ENCODE measurements at regions not wholly inside any gene's neighbourhood (a gene's known extent, or its start where the extent isn't known, plus 50 kb on each side); places are given as distances from the start of the nearest gene placed in this dataset.
"Not testable (repeated sequence)": the region's sequence is repeated elsewhere in the genome, so short reads cannot be mapped to it uniquely, and the experiment has no call there.

DNA sequence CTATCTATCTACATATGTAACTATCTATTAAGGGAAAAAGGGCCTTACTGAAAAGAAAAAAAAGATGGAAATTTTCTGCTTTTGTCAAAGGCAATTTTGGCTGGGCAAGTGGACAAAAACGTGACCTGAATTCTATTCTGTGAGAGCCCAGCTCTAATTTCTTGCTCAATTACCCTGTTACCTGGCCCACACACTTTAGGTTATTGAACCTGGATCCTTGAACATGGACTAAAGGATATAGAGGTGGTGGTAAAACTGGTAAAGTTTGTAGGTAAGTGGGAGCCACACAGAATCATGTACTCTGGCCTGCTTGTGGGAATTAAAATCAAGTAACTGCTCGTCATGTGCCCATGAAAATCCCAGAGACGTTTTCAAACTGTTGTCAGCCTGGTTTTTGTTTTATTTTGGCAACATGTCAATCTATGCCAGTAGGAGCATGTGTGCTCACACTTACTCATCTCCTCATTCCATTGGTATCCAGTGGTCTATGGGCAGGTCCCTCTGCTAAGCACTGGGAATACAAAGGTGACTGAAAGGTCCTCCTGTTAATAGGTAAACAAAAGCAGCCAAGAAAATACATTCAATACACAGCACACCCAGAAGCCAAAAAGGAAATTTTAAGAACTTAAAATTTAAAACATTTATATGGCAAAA is 113.7 kb upstream of the WARS2 start (continued):
- TF ChIP-seq, protein P1, sequence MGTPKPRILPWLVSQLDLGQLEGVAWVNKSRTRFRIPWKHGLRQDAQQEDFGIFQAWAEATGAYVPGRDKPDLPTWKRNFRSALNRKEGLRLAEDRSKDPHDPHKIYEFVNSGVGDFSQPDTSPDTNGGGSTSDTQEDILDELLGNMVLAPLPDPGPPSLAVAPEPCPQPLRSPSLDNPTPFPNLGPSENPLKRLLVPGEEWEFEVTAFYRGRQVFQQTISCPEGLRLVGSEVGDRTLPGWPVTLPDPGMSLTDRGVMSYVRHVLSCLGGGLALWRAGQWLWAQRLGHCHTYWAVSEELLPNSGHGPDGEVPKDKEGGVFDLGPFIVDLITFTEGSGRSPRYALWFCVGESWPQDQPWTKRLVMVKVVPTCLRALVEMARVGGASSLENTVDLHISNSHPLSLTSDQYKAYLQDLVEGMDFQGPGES (IDR thresholded peaks at IDR 0.05; ENCODE audit: low read depth, low read length), result no peak
- TF ChIP-seq SMC3 (IDR thresholded peaks at IDR 0.05; ENCODE audit: low read depth, low read length), result no peak

DNA sequence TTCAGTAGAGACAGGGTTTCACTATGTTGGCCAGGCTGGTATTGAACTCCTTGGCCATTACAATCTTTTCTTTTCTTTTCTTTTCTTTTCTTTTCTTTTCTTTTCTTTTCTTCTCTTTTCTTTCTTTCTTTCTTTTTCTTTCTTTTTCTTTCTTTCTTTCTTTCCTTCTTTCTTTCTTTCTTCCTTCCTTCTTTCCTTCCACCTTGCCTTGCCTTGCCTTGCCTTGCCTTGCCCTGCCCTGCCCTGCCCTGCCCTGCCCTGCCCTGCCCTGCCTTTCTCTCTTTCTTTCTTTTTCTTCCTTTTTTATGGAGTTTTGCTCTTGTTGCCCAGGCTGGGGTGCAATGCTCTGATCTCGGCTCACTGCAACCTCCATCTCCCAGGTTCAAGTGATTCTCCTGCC is 112.5 kb upstream of the HAO2 start:
- H2AFZ ChIP-seq (ENCODE audit: low read depth); H3K9ac ChIP-seq; H4K20me1 ChIP-seq (ENCODE audit: insufficient read depth); H3K36me3 ChIP-seq (replicated peaks in 1 of 2; ENCODE audit: control insufficient read depth in 1 of 2, insufficient read depth in 2 of 2, low read length in 1 of 2); H3K27ac ChIP-seq (ENCODE audit: low read depth in 2 of 2, low read length in 1 of 2); H3K9me2 ChIP-seq; DNase-seq; CTCF ChIA-PET; H3K4me2 ChIP-seq; H3K4me3 ChIP-seq (ENCODE audit: low read depth in 2 of 2, low read length in 1 of 2); POLR2A ChIA-PET; H3F3A ChIP-seq (replicated peaks; ENCODE audit: insufficient read depth); H3K79me2 ChIP-seq (ENCODE audit: insufficient read depth); H3K27me3 ChIP-seq (ENCODE audit: insufficient read depth); H3K4me1 ChIP-seq (ENCODE audit: control insufficient read depth in 1 of 2, insufficient read depth in 2 of 2, low read depth in 1 of 2, low read length in 1 of 2); H3K9me3 ChIP-seq: not testable (repeated sequence)
- 60% methylated on average over 1 of the region's 1 CpG for WGBS (ENCODE audit: low lambda C conversion rate)

DNA sequence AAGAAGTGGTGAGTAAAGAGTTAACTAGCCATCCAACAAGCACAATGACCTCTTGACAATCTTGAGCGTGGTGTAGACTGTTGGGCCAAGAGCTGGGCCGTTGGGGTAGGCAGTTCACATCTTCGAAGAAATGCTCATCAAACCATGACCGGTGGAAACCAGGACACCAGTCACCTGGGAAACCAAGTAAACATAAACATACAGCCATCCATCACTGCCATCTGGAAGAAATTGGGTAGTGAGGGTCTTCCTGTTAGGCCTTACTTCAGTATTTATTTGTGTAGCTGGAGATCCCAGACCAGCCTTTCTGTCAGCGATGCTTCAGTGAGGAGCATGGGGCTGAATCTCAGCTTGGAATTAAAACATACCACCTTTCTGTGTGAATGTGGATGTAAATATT is 108.1 kb upstream of the HAO2 start:
- Histone ChIP-seq H3K27ac (ENCODE audit: low read depth in 2 of 2, low read length in 1 of 2) (no peak overlapping the region), H2AFZ (ENCODE audit: low read depth) (no peak overlapping the region), H3K9me2 (no peaks in the 10 kb centered on the region), H3K4me1 (ENCODE audit: control insufficient read depth in 1 of 2, insufficient read depth in 2 of 2, low read depth in 1 of 2, low read length in 1 of 2) (no peaks in the 10 kb centered on the region), H3K27me3 (ENCODE audit: insufficient read depth) (no peaks in the 10 kb centered on the region; the same call in none of the 2 replicates), H3K9ac (no peak overlapping the region), H3K9me3 (no peaks in the 10 kb centered on the region), H4K20me1 (ENCODE audit: insufficient read depth) (no peaks in the 10 kb centered on the region), H3K36me3 (replicated peaks in 1 of 2; ENCODE audit: control insufficient read depth in 1 of 2, insufficient read depth in 2 of 2, low read length in 1 of 2) (no peaks in the 10 kb centered on the region), H3K79me2 (ENCODE audit: insufficient read depth) (no peaks in the 10 kb centered on the region), H3K4me2 (no peak overlapping the region), H3F3A (replicated peaks; ENCODE audit: insufficient read depth) (no peaks in the 10 kb centered on the region), H3K4me3 (ENCODE audit: low read depth in 2 of 2, low read length in 1 of 2) (no peak overlapping the region)
- DNase-seq, result no peak
- TF ChIP-seq FOXJ3 (CRISPR knock-in tag; IDR thresholded peaks at IDR 0.05) (no peak), ELF1 (IDR thresholded peaks at IDR 0.05) (no peak), YY1 (IDR thresholded peaks at IDR 0.05; ENCODE audit: low read depth) (no peak), MXI1 (IDR thresholded peaks at IDR 0.05; ENCODE audit: low read depth, low read length) (no peak), FOSL2 (IDR thresholded peaks at IDR 0.05; ENCODE audit: borderline replicate concordance, low read depth) (no peak), TEAD4 (IDR thresholded peaks at IDR 0.05; ENCODE audit: borderline replicate concordance, insufficient read depth) (no peak), NRF1 (IDR thresholded peaks at IDR 0.05; ENCODE audit: low read depth, low read length) (no peak)
- TF ChIP-seq, protein P2, sequence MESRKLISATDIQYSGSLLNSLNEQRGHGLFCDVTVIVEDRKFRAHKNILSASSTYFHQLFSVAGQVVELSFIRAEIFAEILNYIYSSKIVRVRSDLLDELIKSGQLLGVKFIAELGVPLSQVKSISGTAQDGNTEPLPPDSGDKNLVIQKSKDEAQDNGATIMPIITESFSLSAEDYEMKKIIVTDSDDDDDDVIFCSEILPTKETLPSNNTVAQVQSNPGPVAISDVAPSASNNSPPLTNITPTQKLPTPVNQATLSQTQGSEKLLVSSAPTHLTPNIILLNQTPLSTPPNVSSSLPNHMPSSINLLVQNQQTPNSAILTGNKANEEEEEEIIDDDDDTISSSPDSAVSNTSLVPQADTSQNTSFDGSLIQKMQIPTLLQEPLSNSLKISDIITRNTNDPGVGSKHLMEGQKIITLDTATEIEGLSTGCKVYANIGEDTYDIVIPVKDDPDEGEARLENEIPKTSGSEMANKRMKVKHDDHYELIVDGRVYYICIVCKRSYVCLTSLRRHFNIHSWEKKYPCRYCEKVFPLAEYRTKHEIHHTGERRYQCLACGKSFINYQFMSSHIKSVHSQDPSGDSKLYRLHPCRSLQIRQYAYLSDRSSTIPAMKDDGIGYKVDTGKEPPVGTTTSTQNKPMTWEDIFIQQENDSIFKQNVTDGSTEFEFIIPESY (IDR thresholded peaks at IDR 0.05; ENCODE audit: borderline replicate concordance, low read depth), result no peak
- TF ChIP-seq, protein P3, sequence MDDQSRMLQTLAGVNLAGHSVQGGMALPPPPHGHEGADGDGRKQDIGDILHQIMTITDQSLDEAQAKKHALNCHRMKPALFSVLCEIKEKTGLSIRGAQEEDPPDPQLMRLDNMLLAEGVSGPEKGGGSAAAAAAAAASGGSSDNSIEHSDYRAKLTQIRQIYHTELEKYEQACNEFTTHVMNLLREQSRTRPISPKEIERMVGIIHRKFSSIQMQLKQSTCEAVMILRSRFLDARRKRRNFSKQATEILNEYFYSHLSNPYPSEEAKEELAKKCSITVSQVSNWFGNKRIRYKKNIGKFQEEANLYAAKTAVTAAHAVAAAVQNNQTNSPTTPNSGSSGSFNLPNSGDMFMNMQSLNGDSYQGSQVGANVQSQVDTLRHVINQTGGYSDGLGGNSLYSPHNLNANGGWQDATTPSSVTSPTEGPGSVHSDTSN (IDR thresholded peaks at IDR 0.05), result no peak
- WGBS (ENCODE audit: low lambda C conversion rate), result 16% methylated on average over 5 of the region's 5 CpGs
- ChIA-PET CTCF (interaction anchor here (2.1 kb wide), 1 partner anchor 14 kb away, joined by 8 read pairs; no protein-coding TSS in a partner anchor), POLR2A (no interaction called here)
